ENCODE measurements at regions not wholly inside any gene's neighbourhood (a gene's known extent, or its start where the extent isn't known, plus 50 kb on each side); places are given as distances from the start of the nearest gene placed in this dataset.

GRCh38 chr3:188979248-188979647 is 192.5 kb upstream of the TPRG1 start:
- no peak for TF ChIP-seq EZH2 (optimal IDR thresholded peaks at IDR 0.05; ENCODE audit: low read depth, low read length)
- no peak for TF ChIP-seq CTCF (IDR thresholded peaks at IDR 0.05; ENCODE audit: low read length)
